ENCODE measurements at regions not wholly inside any gene's neighbourhood (a gene's known extent, or its start where the extent isn't known, plus 50 kb on each side); places are given as distances from the start of the nearest gene placed in this dataset.
"Not testable (repeated sequence)": the region's sequence is repeated elsewhere in the genome, so short reads cannot be mapped to it uniquely, and the experiment has no call there.

DNA sequence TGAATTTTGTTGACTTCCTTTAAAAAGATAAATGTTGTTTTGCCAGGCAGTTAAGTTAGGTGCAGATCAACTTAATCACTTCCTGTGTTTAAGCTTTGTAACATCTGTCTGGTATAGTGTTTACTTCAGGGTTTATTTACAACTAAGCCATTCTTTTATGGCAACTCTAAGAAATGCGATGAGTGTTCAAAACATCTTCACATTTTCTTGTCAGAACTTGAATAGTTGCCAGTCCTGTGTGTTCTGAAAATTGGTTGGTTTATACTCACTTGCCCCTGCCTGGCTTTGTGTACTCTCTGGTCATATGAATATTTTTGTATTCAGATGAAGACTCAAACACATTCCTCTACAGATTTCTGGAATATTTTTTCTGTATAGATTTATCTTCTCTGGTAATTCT lies 327.2 kb downstream of the MDFIC start:
- no peak for DNase-seq

DNA sequence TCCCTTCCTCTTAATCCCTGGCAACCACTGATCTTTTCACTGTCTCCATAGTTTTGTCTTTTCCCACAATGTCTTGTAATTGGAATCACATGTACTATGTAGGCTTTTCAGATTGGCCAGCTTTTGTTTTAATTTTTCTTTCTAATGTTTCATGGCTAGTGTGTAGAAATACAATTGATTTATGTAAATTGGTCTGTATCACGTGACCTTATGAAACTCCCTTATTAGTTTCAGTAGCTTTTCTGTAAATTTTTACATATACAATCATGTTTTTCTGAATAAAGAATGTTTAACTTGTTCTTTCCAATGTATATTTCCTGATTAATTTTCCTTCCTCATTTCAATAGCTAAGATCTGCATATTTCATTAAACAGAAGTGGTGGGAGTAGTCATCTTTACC lies 319.3 kb downstream of the MDFIC start:
- no peak for DNase-seq

DNA sequence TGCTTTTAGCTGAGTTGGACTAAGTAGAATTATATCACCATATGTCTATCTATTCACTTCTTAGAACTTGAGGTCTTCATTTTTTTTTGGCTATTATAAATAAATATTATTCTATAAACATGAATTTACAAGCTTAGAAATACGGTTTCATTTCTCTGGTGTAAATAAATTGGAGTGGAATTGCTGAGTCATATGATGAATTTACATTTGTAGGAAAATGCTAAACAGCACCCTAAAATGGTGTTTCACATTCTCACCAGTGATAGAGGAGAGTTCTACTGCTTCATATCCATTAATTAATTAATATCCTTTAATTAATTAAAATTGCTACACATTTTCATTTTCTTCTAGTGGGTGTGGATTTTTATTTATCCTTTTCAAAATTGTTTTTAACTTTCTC lies 318.3 kb downstream of the MDFIC start:
- no peak for DNase-seq

DNA sequence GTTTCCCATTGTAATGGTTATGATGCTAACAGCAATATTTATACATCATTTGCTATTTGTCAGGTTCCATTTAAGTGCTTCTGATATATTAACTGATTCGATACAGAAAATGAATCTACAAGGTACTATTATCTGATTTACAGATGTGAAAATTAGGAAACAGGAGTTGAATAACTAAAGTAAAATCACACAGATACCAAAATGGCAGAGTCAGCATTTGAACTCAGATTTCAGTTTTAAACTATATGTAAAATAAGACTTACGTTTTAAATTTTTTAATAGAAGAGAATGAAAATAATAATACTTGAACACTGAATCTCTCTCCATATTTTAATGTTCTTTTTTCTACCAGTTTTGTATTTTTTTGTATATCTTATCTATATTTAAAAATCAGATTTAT lies 313.2 kb downstream of the MDFIC start:
- no peak for DNase-seq

DNA sequence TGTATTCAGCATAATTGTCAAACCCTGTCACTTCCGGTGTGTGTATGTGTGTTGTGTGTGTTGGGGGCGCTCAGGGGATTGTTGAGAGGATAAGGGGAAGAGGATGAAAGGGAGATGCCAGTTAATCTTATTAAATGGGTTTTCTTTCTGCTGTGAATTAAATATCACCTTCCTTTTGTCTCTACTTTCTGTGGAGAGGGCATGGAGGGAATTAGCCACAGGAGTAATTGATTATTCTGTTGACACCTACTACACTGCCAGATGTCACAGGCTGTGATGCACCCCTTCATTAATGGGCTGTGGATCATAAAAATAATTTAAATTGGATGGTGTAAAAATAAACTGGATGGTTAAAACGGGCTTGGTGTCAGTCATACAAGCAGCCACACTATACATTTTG lies 311.9 kb downstream of the MDFIC start:
- no peak for DNase-seq

DNA sequence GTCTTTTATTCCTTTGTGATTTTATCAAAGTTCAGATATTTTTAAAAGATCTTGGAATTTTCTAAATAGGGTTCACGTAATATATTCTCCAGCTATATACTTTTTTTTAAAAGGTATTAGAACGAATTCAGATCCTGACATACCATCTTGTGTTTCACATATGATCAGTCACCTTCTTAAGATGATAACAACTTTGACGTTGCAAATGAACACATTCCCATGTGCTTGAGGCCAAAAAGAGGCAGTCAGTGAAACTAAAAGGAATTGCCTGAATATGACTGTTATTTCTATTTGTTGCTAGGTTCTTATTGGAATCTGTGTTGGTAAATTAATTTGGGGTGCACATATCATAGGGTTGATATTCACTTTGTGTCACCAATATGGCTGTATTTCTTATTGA lies 310.1 kb downstream of the MDFIC start:
- DNase-seq = no peak

DNA sequence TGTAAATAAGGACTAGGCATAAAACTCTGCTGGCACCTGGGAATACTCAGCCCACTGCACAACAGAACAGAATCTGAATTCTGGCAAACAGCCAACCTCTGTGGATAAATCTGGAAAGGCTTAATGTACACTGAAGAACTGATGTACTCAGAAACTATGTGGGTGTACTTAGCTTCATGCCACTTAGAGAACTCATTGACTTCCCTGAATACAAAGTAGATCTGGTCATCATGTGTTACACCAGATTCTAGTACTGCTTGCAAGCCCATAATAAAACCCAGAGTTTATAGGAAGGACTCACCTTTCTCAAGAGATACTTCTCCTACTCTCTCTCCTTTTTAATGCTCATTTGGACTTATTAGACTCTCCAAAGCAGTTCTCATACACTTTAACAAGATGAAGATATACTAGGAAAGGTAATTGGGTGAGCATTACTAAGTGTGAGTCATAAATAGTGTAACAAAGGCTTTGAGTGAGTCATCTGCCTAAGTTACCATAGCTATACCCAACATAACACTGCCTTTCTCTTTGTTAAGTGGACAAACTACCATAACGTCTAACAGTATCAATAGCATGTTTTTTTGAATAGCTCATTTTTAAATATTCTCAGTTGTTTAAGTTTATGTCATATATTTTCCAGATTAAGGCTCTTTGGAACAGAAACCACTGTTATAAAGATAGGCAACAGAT lies 309.1 kb downstream of the MDFIC start:
- no peak for DNase-seq

DNA sequence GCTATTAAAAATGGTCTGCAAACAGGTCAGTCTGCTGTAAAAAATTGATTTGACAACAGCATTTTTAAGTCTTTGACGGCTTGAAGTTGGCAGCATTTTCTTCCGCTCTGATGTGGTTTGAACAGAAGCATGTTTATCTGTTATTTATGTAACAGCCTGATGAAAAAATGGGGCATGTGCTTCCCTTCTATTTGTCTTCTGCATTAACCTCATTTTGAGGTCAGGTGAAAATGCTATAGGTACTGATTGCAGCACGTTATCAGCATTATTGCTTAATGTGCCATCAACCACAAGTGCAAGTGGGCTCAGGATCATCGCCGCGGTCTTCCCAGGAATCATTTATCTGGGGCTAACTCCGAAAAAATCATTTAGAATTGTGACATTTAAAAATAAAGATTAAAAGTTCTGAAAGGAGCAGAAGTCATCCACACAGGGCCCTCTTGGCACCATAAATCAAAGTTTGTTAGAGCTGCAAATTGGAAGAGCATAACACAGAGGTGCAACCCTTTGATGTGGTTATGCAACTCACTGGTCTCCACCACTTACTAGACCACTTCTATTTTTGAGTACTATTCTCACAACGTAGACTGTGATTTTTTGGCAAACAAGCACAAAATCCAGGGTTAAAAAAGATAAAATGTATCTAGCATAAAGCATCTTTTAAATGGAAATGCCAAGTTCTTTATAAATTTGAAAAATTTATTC lies 307.7 kb downstream of the MDFIC start:
- DNase-seq = no peak

DNA sequence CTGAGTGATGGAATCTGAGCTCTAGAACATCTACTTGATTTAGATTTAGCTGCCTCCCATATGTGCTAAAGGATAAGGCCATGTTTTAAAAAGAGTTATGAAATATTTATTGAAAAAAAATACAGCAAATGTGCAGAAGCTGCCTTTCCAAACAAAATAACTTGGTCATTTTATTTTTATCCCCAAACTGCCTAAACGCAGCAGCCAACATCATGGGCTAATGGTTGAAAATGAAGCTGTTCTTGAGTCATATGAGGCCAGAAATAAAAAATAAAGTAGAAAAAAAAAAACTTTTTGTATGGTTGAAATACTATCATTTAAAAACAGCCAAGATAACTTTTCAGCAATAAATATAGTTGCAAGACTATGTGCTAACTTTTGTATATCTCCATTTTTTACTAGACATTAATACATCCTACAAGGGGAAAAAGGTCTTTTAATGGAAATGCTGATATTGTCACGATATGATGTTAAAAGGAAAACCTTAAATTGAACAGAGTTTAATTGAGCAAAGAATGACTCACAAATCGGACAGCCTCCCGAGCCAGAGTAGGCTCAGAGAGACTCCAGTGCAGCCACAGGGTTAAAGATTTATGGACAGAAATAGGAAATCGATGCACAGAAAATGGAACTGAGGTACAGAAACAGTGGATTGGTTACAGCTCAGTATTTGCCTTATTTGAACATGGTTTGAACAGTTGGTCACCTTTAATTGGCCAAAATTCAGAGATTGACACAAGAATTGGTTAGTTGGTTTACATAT lies 305.8 kb downstream of the MDFIC start:
- no peak for DNase-seq

DNA sequence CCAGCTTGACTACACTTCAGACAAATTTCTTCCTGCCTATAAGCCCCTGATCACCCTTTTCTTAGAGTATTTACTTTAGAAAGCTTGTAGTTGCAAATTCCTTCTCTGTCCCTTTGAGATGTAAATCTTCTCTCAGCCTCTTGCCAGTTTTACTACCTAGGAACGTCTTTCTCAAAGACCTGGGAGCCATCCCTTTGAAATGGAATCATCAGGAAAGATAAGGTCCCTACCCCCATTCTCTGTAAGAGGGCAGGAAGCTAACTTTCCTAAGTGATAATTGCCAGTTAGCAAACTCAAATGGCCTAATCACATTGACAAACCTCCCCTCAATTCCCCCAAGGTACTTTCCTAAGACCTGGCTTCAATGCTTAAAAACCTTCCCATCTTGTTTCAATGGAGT lies 304.5 kb downstream of the MDFIC start:
- DNase-seq = no peak

DNA sequence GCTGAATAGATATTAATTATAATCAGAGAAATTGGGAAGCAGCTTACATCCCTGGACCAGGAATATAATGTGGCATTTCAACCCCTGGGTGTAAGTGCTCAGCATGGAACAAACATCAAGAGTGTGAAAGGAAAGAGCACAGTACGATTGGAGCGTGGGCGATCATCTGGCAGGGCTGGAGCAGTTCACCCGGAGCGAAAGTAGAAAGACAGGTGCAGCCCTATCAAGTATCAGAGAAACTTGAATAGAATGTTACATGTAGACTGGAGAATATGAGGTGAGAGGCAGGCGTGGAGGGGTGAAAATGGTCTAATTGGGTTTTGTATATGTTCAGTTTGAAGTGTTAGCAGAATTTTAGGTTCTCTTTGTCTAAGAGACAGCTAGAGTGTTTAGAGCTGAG lies 303.0 kb downstream of the MDFIC start:
- DNase-seq = no peak

DNA sequence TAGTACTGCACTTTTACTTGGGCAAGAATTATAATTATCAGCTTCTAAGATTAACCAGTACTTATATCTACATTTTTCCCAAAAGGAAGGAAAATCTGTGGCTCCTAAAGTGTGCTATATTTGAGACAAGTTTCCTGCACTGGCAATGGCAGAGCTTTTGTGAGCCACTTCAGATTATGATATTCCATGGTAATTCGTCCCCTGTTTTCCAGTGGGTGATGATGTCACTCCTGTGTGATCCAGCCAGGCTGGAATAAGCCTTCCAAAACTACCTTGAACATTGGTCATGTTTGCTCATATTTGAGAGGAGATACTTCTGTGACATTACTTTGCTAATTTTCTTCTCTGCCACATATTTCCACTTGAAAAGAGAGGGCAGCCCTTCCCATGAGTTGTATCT lies 302.1 kb downstream of the MDFIC start:
- no peak for DNase-seq

DNA sequence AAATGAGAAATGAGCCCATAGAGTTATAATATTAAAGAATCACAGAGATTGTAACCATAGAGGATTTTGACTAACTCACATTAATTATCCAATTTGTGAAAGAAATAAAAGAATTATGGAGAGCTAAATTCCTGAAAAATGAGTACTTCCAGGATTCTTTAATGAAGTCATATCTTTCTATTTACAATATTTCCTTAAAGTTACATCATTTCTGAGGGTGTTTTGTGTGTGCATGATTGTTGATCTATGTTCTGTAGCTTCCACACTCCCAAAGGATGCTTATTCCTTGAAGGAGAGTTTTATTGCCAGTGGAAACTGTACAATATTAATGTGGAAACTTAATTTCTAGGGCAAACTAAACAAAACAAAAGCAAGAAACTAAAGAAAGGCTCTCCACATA lies 299.6 kb downstream of the MDFIC start:
- no peak for DNase-seq

DNA sequence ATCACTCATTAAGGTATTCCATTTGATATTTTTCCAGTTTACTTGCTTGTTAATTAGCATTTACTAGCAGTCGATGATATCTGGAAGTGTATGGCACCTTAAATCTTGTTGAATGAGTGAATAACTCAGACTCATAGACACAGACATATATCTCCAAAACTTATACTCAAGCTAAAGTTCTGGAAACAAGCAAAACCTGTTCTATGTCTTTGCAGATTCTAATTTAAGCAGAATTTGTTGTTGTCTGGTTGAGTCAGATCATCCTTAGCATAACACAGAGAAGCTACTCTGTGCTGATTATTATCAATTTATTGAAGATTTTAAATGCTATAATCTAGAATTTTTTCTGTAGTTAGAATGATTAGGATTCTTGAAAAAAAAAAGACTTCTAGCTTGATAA lies 296.2 kb downstream of the MDFIC start:
- DNase-seq = no peak

DNA sequence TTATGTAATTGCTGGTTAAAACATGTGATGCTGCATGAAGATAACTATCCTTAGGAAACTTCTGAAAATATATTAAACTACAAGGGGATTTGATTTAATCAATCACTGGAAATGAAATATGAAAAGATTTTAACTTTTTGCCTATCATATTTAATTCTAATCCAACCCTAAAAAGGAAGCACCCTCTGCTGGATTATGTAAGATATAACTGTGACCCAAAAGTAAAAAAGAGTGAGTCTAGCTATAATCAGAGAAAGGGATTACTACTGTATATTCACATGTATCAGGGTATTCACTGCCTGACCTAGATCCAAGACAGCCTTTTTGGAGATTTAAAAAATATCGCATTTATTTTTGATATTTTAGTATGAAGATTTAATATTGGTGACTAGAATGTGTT lies 295.5 kb downstream of the MDFIC start:
- DNase-seq = no peak

DNA sequence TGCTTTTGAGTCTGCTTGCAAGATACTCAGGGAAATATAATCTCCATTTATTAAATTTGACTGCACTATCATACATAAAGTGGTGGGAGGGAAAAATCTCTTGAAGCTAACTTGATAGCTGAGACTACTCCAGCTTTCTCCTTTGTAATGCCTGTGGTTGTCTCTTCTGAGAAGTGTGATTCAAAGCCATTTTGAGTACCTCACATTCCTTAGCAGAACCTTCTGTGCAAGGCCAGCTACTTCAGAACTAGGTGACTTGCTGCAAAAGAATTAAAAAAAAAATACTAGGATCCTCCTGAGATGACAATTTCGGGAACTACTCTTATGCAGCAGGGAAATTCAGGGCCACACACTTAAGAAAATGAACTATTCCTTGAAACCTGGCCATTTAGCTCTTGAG lies 294.8 kb downstream of the MDFIC start:
- DNase-seq = no peak

DNA sequence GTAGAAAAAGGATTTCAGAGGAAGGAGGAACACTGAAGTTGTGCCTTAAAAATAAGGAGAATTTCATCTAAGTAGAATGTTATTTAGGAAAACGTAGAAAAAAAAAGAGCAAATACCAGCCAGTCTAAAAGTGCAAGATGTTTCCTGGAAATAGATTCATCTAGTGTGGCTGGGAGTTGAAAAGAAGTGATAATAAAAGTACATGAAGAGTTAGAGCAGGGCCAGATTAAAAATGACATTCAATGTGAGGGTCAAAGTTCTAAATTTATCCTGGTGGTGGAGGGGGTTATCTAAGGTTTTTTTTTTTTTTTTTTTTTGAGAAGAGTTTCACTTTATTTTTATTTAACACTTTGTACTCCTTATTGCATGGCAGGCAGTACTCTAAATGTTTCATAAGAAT lies 289.3 kb downstream of the MDFIC start:
- no peak for DNase-seq

DNA sequence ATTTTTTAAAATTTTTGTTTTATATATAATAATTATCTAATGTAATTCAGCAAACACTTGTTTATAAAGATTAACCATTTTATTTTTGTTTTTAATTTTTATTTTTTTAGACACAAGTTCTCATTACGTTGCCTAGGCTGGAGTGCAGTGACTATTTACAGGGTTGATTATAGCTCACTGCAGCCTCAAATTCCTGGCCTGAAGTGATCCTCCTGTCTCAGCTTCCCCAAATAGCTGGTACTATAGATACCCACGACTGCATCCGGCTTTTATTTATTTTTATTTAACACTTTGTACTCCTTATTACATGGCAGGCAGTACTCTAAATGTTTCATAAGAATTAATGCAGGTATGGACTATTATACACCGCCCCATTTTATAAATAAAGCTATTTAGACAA lies 288.7 kb downstream of the MDFIC start:
- DNase-seq = no peak

DNA sequence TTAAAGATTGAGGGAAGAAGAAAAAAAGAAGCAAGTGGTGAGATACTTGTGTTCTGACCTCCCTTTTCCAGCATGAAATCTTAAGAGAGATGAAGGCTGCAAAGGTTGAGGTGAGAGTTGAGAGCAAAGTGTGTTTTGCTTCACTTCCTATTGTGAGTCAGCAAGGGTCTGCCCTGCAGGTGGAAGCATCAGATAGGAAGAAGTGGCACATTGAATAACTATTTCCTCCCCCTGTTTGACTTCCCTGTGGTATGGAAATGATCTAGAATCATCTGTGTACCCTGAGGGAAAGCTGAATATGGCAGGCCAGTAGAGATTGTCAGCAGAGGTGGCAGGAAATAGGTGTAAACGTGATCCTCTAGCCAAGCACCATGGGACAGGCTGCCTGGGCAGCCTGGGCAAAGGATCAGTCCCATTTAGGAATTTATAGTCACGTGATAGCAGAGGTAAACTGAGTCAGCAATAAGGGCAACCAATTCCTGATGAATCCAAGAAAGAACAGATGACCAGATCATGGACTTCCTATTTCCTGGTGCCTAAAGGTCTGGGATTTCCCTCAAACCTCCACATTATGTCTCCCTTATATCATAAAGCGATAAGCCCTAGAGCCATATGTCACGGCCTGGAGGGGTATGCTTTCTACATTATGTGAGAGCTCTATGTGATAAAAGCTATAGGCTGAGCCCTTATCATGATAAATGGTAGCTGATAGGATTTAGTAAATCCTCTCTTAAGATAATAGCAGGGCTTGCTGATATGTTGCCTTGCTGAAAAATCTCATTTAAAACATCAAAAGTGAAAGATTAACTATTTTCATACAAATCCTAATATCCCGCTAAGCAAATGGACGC lies 287.0 kb downstream of the MDFIC start:
- no peak for DNase-seq

DNA sequence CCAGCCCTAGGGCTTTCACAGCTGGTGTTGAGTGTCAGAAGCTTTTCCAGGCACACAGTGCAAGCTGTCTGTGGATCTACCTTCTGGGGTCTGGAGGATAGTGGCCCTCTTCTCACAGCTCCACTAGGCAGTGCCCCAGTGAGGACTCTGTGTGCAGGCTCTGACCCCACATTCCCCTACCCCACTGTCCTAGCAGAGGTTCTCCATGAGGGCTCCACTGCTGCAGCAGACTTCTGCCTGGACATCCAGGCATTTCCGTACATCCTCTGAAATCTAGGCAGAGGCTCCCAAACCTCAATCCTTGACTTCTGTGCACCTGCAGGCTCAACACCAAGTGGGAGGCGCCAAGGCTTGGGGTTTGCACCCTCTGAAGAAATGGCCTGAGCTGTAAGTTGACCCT lies 284.5 kb downstream of the MDFIC start:
- not testable (repeated sequence) for DNase-seq

DNA sequence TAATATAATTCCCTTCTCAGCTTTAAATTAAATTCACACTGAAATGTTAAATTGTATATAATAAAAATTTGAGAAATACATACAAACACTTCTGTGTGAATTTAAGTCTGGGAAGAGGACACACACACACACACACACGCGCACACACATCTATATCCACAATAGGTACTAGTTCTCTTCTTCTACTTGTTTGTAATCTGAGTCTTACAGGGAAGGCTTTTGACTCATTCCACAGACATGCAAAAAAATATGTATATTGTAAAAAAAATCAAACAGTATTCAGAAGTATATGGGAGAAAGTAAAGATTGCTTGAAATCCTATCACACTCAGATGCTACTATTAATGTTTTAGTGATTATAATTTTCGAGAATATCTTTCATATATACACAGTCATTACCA lies 276.2 kb downstream of the MDFIC start:
- DNase-seq = no peak

DNA sequence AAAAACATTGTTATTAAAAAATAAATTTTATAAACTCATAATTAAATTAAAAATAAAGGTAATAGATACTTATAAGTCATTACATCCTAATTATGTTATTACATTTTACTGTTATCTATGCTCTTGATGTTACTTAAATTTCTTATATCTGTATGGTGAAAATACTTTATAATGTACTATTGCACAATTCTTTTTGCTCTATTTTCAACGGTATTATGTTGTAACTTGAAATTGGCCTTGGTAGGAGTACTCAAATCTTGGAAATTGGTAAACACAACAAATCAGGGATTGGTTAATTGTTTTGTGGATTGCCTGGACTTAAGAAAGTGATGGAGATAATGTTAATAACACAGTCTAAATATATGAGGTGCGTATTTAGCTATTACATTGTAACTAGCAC lies 273.3 kb downstream of the MDFIC start:
- DNase-seq = no peak

DNA sequence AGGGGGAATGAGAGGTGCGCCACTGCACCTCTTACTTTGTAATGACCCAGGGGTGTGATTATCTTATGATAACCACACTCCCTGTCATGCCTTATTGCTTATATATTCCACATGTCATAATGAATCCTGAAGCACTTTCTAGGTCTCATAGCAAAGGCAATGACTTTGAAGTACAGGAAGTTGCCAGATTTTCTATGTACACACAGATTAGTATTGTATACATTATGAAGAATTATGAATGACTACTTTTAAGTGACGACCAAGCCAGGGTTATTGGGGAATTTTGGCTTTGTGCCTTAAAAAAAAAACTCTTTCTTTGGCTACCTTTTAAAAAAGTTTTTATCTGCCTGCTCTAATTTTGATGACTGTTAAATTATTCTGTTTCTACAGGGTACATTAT lies 269.6 kb downstream of the MDFIC start:
- DNase-seq = no peak

Data from NCI-H1930 (cell line).